ENCODE measurements at regions not wholly inside any gene's neighbourhood (a gene's known extent, or its start where the extent isn't known, plus 50 kb on each side); places are given as distances from the start of the nearest gene placed in this dataset.

DNA sequence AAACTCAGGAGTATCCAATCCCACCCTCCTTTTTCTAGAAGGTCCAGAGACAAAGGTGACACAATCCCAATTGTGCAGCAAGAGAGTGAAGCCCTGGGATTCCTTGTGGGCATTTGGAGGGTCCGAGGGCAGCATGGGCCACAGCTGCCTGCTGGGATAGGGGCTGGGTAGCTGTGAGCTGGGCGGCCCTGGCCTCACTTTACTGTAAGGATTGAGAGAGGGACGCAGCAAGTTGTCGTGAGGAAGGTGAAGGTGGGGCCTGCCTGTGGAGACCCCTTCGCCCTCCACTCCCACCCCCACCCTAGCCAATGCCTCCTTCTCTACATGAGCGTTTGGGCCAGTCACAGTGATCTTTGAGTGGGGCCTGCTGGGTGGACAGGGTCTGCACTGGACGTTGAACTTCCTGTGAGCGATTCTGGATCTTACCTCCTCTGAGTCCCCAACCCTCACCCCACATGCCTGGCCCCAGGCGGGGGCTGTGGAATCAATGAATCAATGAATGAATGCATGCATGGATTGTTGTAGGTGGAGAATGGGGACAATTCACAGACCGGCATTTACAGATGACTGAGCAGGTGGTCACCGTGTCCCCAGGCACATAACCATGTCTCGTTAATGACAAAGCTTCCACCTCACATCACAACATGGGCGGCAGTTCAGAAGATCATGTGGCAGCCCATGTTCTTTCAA lies 107.2 kb downstream of the INHBB start:
- TF ChIP-seq, protein P1, sequence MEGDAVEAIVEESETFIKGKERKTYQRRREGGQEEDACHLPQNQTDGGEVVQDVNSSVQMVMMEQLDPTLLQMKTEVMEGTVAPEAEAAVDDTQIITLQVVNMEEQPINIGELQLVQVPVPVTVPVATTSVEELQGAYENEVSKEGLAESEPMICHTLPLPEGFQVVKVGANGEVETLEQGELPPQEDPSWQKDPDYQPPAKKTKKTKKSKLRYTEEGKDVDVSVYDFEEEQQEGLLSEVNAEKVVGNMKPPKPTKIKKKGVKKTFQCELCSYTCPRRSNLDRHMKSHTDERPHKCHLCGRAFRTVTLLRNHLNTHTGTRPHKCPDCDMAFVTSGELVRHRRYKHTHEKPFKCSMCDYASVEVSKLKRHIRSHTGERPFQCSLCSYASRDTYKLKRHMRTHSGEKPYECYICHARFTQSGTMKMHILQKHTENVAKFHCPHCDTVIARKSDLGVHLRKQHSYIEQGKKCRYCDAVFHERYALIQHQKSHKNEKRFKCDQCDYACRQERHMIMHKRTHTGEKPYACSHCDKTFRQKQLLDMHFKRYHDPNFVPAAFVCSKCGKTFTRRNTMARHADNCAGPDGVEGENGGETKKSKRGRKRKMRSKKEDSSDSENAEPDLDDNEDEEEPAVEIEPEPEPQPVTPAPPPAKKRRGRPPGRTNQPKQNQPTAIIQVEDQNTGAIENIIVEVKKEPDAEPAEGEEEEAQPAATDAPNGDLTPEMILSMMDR (IDR thresholded peaks at IDR 0.05; ENCODE audit: unreplicated experiment), result no peak
- DNase-seq, result no peak
- Mint-ChIP-seq H3K4me1 (ENCODE audit: low read depth, unreplicated experiment) (peaks cover 10% of the 10 kb centered on the region), H3K9me3 (ENCODE audit: low read depth, unreplicated experiment) (peaks cover 3% of the 10 kb centered on the region), H3K36me3 (ENCODE audit: insufficient read depth, unreplicated experiment) (no peaks in the 10 kb centered on the region), H3K4me3 (ENCODE audit: low read depth, unreplicated experiment) (no peak overlapping the region), H3K27me3 (ENCODE audit: unreplicated experiment) (peaks cover 40% of the 10 kb centered on the region), H3K27ac (ENCODE audit: unreplicated experiment) (no peak overlapping the region)
- CTCF ChIA-PET, result no interaction called here
- no TSS peak for BruUV-seq (replicated peaks)
- intact Hi-C loops (cut with micrococcal nuclease; ENCODE audit: unreplicated experiment), result no loop called here

DNA sequence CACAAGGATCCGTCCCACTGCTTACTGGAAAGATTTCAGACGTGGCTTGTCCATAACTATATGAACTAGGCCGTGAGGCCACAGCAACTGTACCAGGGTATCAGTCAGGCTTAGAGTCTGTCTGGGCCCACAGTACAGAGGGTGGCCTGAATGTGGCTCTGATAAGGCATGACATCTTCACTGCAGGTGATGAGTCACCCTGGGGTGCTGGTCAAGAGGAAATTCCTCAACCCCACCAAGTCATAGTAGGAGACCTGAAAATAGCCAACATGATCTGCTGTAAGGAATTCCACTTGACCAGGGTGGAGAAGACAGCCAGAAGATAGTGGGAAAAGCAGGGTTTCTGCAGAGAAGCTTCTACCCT lies 107.7 kb downstream of the INHBB start:
- Mint-ChIP-seq H3K27me3 (ENCODE audit: unreplicated experiment) (peaks cover 40% of the 10 kb centered on the region), H3K4me1 (ENCODE audit: low read depth, unreplicated experiment) (peaks cover 10% of the 10 kb centered on the region), H3K9me3 (ENCODE audit: low read depth, unreplicated experiment) (peaks cover 3% of the 10 kb centered on the region), H3K27ac (ENCODE audit: unreplicated experiment) (no peak overlapping the region), H3K4me3 (ENCODE audit: low read depth, unreplicated experiment) (no peak overlapping the region), H3K36me3 (ENCODE audit: insufficient read depth, unreplicated experiment) (no peaks in the 10 kb centered on the region)
- CTCF ChIA-PET, result no interaction called here
- TF ChIP-seq, protein P1 (IDR thresholded peaks at IDR 0.05; ENCODE audit: unreplicated experiment), result no peak
- no peak for DNase-seq
- intact Hi-C loops (cut with micrococcal nuclease; ENCODE audit: unreplicated experiment), result no loop called here
- BruUV-seq (replicated peaks), result no TSS peak

DNA sequence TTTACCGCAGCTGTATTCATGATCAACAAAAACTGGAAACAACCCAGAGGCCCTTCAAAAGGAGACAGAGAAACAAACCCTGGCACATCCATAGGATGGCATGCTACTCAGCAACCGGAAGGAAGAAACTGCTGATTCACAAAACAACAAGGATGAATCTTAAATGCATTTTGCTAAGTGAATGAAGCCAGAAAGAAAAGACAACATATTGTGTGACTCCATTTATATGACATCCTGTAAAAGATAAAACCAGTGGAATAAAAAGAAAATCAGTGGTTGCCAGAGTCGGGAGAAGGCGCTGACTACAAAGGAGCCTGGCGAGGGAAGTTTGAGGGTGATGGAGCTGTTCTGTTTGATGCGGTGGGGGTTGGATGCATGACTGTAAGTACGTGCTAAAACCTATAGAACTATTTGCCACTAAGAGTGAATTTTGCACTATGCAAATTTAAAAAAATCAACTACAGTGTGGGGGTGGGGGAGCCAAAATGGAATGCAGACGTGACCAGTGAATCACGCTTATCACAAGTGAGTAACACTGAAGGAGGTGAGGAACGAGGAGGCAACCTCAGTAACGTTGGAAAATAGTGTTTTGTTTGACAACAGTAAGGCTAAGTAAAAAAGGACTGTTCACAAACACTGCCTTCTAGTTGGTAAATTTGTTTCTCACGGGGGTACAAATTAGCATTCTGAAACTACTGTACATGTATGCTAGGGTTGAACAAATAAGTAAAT lies 108.9 kb downstream of the INHBB start:
- TF ChIP-seq, protein P1 (IDR thresholded peaks at IDR 0.05; ENCODE audit: unreplicated experiment), result no peak
- Mint-ChIP-seq H3K9me3 (ENCODE audit: low read depth, unreplicated experiment) (peaks cover 3% of the 10 kb centered on the region), H3K36me3 (ENCODE audit: insufficient read depth, unreplicated experiment) (no peaks in the 10 kb centered on the region), H3K27me3 (ENCODE audit: unreplicated experiment) (peaks cover 33% of the 10 kb centered on the region), H3K4me3 (ENCODE audit: low read depth, unreplicated experiment) (no peak overlapping the region), H3K27ac (ENCODE audit: unreplicated experiment) (no peak overlapping the region), H3K4me1 (ENCODE audit: low read depth, unreplicated experiment) (peaks cover 10% of the 10 kb centered on the region)
- intact Hi-C loops (cut with micrococcal nuclease; ENCODE audit: unreplicated experiment), result loop anchor here (5.0 kb wide), 1 partner anchor 113 kb away; no protein-coding TSS in a partner anchor
- BruUV-seq (replicated peaks), result no TSS peak
- DNase-seq, result no peak
- CTCF ChIA-PET, result no interaction called here

DNA sequence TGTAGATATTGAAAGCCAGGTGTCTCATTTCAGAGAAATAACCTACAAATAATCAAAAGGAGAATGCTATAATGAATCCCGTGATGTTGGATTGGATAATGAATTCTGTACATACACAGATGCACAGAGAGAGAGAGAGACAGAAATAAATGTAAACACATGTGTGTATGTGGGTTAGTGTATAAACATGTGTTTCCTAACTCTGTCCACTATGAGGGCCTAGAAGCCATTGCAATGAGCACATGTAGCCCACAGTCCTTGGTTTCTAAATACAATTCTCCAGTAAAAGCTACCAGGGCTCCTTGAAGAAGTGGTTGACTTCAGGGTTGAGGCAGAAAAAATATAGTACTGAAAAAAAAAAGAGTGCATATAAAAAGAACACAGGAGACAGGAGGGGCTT lies 109.5 kb downstream of the INHBB start:
- CTCF ChIA-PET, result no interaction called here
- no peak for DNase-seq
- Mint-ChIP-seq H3K27ac (ENCODE audit: unreplicated experiment) (no peak overlapping the region), H3K27me3 (ENCODE audit: unreplicated experiment) (peaks cover 28% of the 10 kb centered on the region), H3K4me3 (ENCODE audit: low read depth, unreplicated experiment) (no peak overlapping the region), H3K36me3 (ENCODE audit: insufficient read depth, unreplicated experiment) (no peaks in the 10 kb centered on the region), H3K9me3 (ENCODE audit: low read depth, unreplicated experiment) (peaks cover 3% of the 10 kb centered on the region), H3K4me1 (ENCODE audit: low read depth, unreplicated experiment) (peaks cover 10% of the 10 kb centered on the region)
- no TSS peak for BruUV-seq (replicated peaks)
- intact Hi-C loops (cut with micrococcal nuclease; ENCODE audit: unreplicated experiment), result loop anchor here (5.0 kb wide), 1 partner anchor 113 kb away; no protein-coding TSS in a partner anchor
- TF ChIP-seq, protein P1 (IDR thresholded peaks at IDR 0.05; ENCODE audit: unreplicated experiment), result no peak

All from Calu3 (cell line).